ENCODE measurements at regions not wholly inside any gene's neighbourhood (a gene's known extent, or its start where the extent isn't known, plus 50 kb on each side); places are given as distances from the start of the nearest gene placed in this dataset.

GRCh38 chr15:96619174-96619573 is 288.7 kb downstream of the NR2F2 start:
- TF ChIP-seq CTCF (IDR thresholded peaks at IDR 0.05) (no peak), EP300 (IDR thresholded peaks at IDR 0.05) (no peak), POLR2A (IDR thresholded peaks at IDR 0.05) (no peak), POLR2AphosphoS5 (IDR thresholded peaks at IDR 0.05) (no peak)
